Skeletal muscle tissue (tissue), 3 donors: ENCODE measurements at regions not wholly inside any gene's neighbourhood (a gene's known extent, or its start where the extent isn't known, plus 50 kb on each side); places are given as distances from the start of the nearest gene placed in this dataset.
"Not testable (repeated sequence)": the region's sequence is repeated elsewhere in the genome, so short reads cannot be mapped to it uniquely, and the experiment has no call there.

ENCODE experiments used
- H3K27ac ChIP-seq: one replicate; pipeline ENCODE4 v1.7.0; 2013; ENCODE audit warnings: mild to moderate bottlenecking, low read depth, low read length, inconsistent platforms
- H3K27me3 ChIP-seq, 3 donors: one replicate each; pipeline ENCODE4 v1.7.0; 2013; ENCODE audit warnings: low read length in 3 of 3; ENCODE audit not compliant: control insufficient read depth in 3 of 3, insufficient read depth in 3 of 3
- H3K36me3 ChIP-seq, 3 donors: one replicate each; pipeline ENCODE4 v1.7.0; 2013; ENCODE audit warnings: low read length in 3 of 3; ENCODE audit not compliant: control insufficient read depth in 3 of 3, insufficient read depth in 3 of 3
- H3K4me1 ChIP-seq, 3 donors: one replicate each; pipeline ENCODE4 v1.7.0; 2013; ENCODE audit warnings: low read length in 3 of 3, mild to moderate bottlenecking in 3 of 3; ENCODE audit not compliant: control insufficient read depth in 3 of 3, insufficient read depth in 3 of 3
- H3K4me3 ChIP-seq, 3 donors: one replicate each; pipeline ENCODE4 v1.7.0; 2013; ENCODE audit warnings: low read length in 3 of 3
- H3K9ac ChIP-seq, 3 donors: one replicate each; pipeline ENCODE4 v1.7.0; 2013; ENCODE audit warnings: low read length in 3 of 3, mild to moderate bottlenecking in 3 of 3, moderate library complexity in 2 of 3, low read depth in 1 of 3
- H3K9me3 ChIP-seq, 3 donors: one replicate each; pipeline ENCODE4 v1.7.0; 2013; ENCODE audit warnings: low read length in 3 of 3; ENCODE audit not compliant: control insufficient read depth in 3 of 3
- donor health status: Osteomylitis.

GRCh38 chr10:3653303-3653702, 131.7 kb downstream of the KLF6 start:
- H3K4me1 ChIP-seq, H3K27me3 ChIP-seq, H3K9me3 ChIP-seq, H3K27ac ChIP-seq, H3K36me3 ChIP-seq: not testable (repeated sequence)
- Histone ChIP-seq H3K4me3 (peak overlapping the region in 1 of 3 donors; percentile 38), H3K9ac (peak overlapping the region in 1 of 3 donors; percentile 28)

- Histone ChIP-seq H3K4me1 (peaks cover 0 to 7% (median 0%) of the 10 kb centered on the region in 3 donors), H3K4me3 (peak overlapping the region in 2 of 3 donors; percentile 38), H3K27ac (no peak overlapping the region), H3K9ac (peak overlapping the region in 1 of 3 donors; percentile 28), H3K9me3 (no peaks in the 10 kb centered on the region), H3K27me3 (no peaks in the 10 kb centered on the region), H3K36me3 (no peaks in the 10 kb centered on the region)
These were observed 132.1 kb downstream of the KLF6 start for GRCh38 chr10:3652886-3653285.

GRCh38 chr10:3651969-3652653, 132.9 kb downstream of the KLF6 start:
- Histone ChIP-seq H3K4me1 (peaks cover 0 to 7% (median 0%) of the 10 kb centered on the region in 3 donors), H3K27ac (no peak overlapping the region), H3K9me3 (no peaks in the 10 kb centered on the region), H3K27me3 (no peaks in the 10 kb centered on the region), H3K36me3 (no peaks in the 10 kb centered on the region), H3K9ac (no peak overlapping the region), H3K4me3 (no peak overlapping the region)

- Histone ChIP-seq H3K27ac (no peak overlapping the region), H3K36me3 (no peaks in the 10 kb centered on the region), H3K4me1 (peaks cover 0 to 7% (median 0%) of the 10 kb centered on the region in 3 donors), H3K4me3 (no peak overlapping the region), H3K9me3 (no peaks in the 10 kb centered on the region), H3K9ac (no peak overlapping the region), H3K27me3 (no peaks in the 10 kb centered on the region)
These were observed 136.4 kb downstream of the KLF6 start for GRCh38 chr10:3648576-3648975.

- no peaks in the 10 kb centered on the region for H3K36me3 ChIP-seq
- H3K27me3 ChIP-seq: no peaks in the 10 kb centered on the region
- no peak overlapping the region for H3K27ac ChIP-seq
- no peaks in the 10 kb centered on the region for H3K9me3 ChIP-seq
- no peak overlapping the region for H3K9ac ChIP-seq
- H3K4me3 ChIP-seq: no peak overlapping the region
- H3K4me1 ChIP-seq: peaks cover 0 to 7% (median 0%) of the 10 kb centered on the region in 3 donors
These were observed 136.8 kb downstream of the KLF6 start for GRCh38 chr10:3648170-3648569.

- H3K27ac ChIP-seq: no peak overlapping the region
- no peaks in the 10 kb centered on the region for H3K9me3 ChIP-seq
- no peak overlapping the region for H3K4me3 ChIP-seq
- no peaks in the 10 kb centered on the region for H3K36me3 ChIP-seq
- H3K27me3 ChIP-seq: no peaks in the 10 kb centered on the region
- no peak overlapping the region for H3K9ac ChIP-seq
- peaks cover 0 to 7% (median 0%) of the 10 kb centered on the region in 3 donors for H3K4me1 ChIP-seq
These were observed 137.9 kb downstream of the KLF6 start for GRCh38 chr10:3647074-3647473.

GRCh38 chr10:3645406-3645805, 139.6 kb downstream of the KLF6 start:
- Histone ChIP-seq H3K27ac (no peak overlapping the region), H3K36me3 (no peaks in the 10 kb centered on the region), H3K4me1 (peaks cover 0 to 7% (median 0%) of the 10 kb centered on the region in 3 donors), H3K9ac (no peak overlapping the region), H3K4me3 (no peak overlapping the region), H3K27me3 (no peaks in the 10 kb centered on the region), H3K9me3 (no peaks in the 10 kb centered on the region)

GRCh38 chr10:3640816-3641215, 144.2 kb downstream of the KLF6 start:
- Histone ChIP-seq H3K27ac (no peak overlapping the region), H3K36me3 (no peaks in the 10 kb centered on the region), H3K9ac (no peak overlapping the region), H3K4me3 (no peak overlapping the region), H3K9me3 (no peaks in the 10 kb centered on the region), H3K27me3 (no peaks in the 10 kb centered on the region), H3K4me1 (no peaks in the 10 kb centered on the region)

- Histone ChIP-seq H3K4me3 (no peak overlapping the region), H3K36me3 (no peaks in the 10 kb centered on the region), H3K9ac (no peak overlapping the region), H3K27me3 (no peaks in the 10 kb centered on the region), H3K4me1 (no peaks in the 10 kb centered on the region), H3K9me3 (no peaks in the 10 kb centered on the region), H3K27ac (no peak overlapping the region)
These were observed 145.5 kb downstream of the KLF6 start for GRCh38 chr10:3639546-3639945.

GRCh38 chr10:3636356-3637181, 148.4 kb downstream of the KLF6 start:
- H3K27me3 ChIP-seq: no peaks in the 10 kb centered on the region
- H3K9ac ChIP-seq: no peak overlapping the region
- no peaks in the 10 kb centered on the region for H3K9me3 ChIP-seq
- H3K36me3 ChIP-seq: no peaks in the 10 kb centered on the region
- H3K4me3 ChIP-seq: no peak overlapping the region
- no peaks in the 10 kb centered on the region for H3K4me1 ChIP-seq
- no peak overlapping the region for H3K27ac ChIP-seq
